ENCODE measurements at regions not wholly inside any gene's neighbourhood (a gene's known extent, or its start where the extent isn't known, plus 50 kb on each side); places are given as distances from the start of the nearest gene placed in this dataset.

DNA sequence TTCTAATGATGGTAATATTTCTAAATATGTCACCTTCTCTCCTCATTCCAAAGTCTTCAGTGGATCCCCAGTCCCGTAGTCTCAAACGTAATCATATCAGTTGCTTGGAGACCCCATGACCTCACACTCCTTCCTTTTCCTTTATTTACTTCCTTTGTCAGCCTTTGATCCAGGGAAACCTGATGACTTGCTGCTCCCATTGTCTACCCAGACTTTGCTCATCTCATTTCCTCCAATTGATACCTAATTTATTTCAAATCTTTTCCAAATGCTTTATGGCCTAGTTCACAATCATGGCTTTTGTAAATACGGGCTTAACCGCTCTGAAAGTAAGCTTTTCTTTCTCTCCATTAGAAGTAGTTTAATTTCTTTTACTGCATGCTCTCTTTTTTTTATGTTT is 402.4 kb upstream of the CYRIA start:
- no peak for TF ChIP-seq POLR2A (IDR thresholded peaks at IDR 0.05)
- TF ChIP-seq, protein P1, sequence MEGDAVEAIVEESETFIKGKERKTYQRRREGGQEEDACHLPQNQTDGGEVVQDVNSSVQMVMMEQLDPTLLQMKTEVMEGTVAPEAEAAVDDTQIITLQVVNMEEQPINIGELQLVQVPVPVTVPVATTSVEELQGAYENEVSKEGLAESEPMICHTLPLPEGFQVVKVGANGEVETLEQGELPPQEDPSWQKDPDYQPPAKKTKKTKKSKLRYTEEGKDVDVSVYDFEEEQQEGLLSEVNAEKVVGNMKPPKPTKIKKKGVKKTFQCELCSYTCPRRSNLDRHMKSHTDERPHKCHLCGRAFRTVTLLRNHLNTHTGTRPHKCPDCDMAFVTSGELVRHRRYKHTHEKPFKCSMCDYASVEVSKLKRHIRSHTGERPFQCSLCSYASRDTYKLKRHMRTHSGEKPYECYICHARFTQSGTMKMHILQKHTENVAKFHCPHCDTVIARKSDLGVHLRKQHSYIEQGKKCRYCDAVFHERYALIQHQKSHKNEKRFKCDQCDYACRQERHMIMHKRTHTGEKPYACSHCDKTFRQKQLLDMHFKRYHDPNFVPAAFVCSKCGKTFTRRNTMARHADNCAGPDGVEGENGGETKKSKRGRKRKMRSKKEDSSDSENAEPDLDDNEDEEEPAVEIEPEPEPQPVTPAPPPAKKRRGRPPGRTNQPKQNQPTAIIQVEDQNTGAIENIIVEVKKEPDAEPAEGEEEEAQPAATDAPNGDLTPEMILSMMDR (IDR thresholded peaks at IDR 0.05): no peak

Measured in esophagus squamous epithelium (tissue), 4 donors.